Jurkat, Clone E6-1 (cell line): ENCODE measurements at regions not wholly inside any gene's neighbourhood (a gene's known extent, or its start where the extent isn't known, plus 50 kb on each side); places are given as distances from the start of the nearest gene placed in this dataset.

Source experiments
- DNase-seq: peaks from one replicate; pipeline ENCODE4 v3.0.0-alpha.2; 2011; ENCODE audit warnings: low read depth, low spot score
- H3K4me3 ChIP-seq: 2 replicates; pipeline ENCODE4 v1.5.1; 2011; ENCODE audit warnings: mild to moderate bottlenecking, low read length, control low read depth, moderate library complexity

- H3K4me3 ChIP-seq, result no peak overlapping the region
- DNase-seq, result no peak
Measured at GRCh38 chr15:87354661-87355410, 901.7 kb downstream of the NTRK3 start.

GRCh38 chr15:87349181-87349580, 907.4 kb downstream of the NTRK3 start:
- H3K4me3 ChIP-seq, result no peak overlapping the region
- DNase-seq, result no peak

GRCh38 chr15:87348746-87349145, 907.8 kb downstream of the NTRK3 start:
- DNase-seq, result no peak

GRCh38 chr15:87347806-87348515, 908.6 kb downstream of the NTRK3 start:
- H3K4me3 ChIP-seq, result no peak overlapping the region
- no peak for DNase-seq

More at GRCh38 chr15:87348746-87349145, 907.8 kb downstream of the NTRK3 start:
- H3K4me3 ChIP-seq, result no peak overlapping the region

GRCh38 chr15:87345961-87346360, 910.6 kb downstream of the NTRK3 start:
- no peak for DNase-seq
- no peak overlapping the region for H3K4me3 ChIP-seq

- DNase-seq, result no peak
- H3K4me3 ChIP-seq, result no peak overlapping the region
Measured at GRCh38 chr15:87343966-87344365, 912.6 kb downstream of the NTRK3 start.

GRCh38 chr15:87340370-87340769, 916.2 kb downstream of the NTRK3 start:
- no peak overlapping the region for H3K4me3 ChIP-seq
- no peak for DNase-seq

GRCh38 chr15:87326269-87326668, 930.3 kb downstream of the NTRK3 start:
- H3K4me3 ChIP-seq, result no peak overlapping the region
- no peak for DNase-seq

- no peak for DNase-seq
- no peak overlapping the region for H3K4me3 ChIP-seq
Measured at GRCh38 chr15:87322870-87323269, 933.7 kb downstream of the NTRK3 start.

- DNase-seq, result no peak
Measured at GRCh38 chr15:87322265-87322664, 934.3 kb downstream of the NTRK3 start.

GRCh38 chr15:87317900-87318299, 938.6 kb downstream of the NTRK3 start:
- no peak overlapping the region for H3K4me3 ChIP-seq
- DNase-seq, result no peak

More at GRCh38 chr15:87322265-87322664, 934.3 kb downstream of the NTRK3 start:
- H3K4me3 ChIP-seq, result no peak overlapping the region

GRCh38 chr15:87312221-87312620, 944.3 kb downstream of the NTRK3 start:
- no peak overlapping the region for H3K4me3 ChIP-seq
- DNase-seq, result no peak

GRCh38 chr15:87300146-87300545, 956.4 kb downstream of the NTRK3 start:
- no peak for DNase-seq
- no peak overlapping the region for H3K4me3 ChIP-seq

- H3K4me3 ChIP-seq, result no peak overlapping the region
- no peak for DNase-seq
Measured at GRCh38 chr15:87294854-87295253, 961.7 kb downstream of the NTRK3 start.

- no peak for DNase-seq
- no peak overlapping the region for H3K4me3 ChIP-seq
Measured at GRCh38 chr15:87293031-87293430, 963.5 kb downstream of the NTRK3 start.

- DNase-seq, result no peak
- no peak overlapping the region for H3K4me3 ChIP-seq
Measured at GRCh38 chr15:87287156-87287555, 969.4 kb downstream of the NTRK3 start.

- H3K4me3 ChIP-seq, result no peak overlapping the region
- DNase-seq, result no peak
Measured at GRCh38 chr15:87269566-87269965, 987.0 kb downstream of the NTRK3 start.

GRCh38 chr15:87268675-87269074, 987.9 kb downstream of the NTRK3 start:
- DNase-seq, result no peak
- H3K4me3 ChIP-seq, result no peak overlapping the region

- no peak for DNase-seq
Measured at GRCh38 chr15:87267798-87268197, 988.7 kb downstream of the NTRK3 start.

GRCh38 chr15:87263871-87264270, 992.7 kb downstream of the NTRK3 start:
- no peak overlapping the region for H3K4me3 ChIP-seq
- no peak for DNase-seq

More at GRCh38 chr15:87267798-87268197, 988.7 kb downstream of the NTRK3 start:
- H3K4me3 ChIP-seq, result no peak overlapping the region

GRCh38 chr15:87263296-87263695, 993.2 kb downstream of the NTRK3 start:
- H3K4me3 ChIP-seq, result no peak overlapping the region
- no peak for DNase-seq
